Ureter (tissue), 1 donor: ENCODE measurements at regions not wholly inside any gene's neighbourhood (a gene's known extent, or its start where the extent isn't known, plus 50 kb on each side); places are given as distances from the start of the nearest gene placed in this dataset.

Source experiments
- DNase-seq: peaks from one replicate; pipeline ENCODE4 v3.0.0-alpha.2; 2020; ENCODE audit warnings: low spot score
- donor health status: DM: yes; HTN: yes; CAD: no.

DNA sequence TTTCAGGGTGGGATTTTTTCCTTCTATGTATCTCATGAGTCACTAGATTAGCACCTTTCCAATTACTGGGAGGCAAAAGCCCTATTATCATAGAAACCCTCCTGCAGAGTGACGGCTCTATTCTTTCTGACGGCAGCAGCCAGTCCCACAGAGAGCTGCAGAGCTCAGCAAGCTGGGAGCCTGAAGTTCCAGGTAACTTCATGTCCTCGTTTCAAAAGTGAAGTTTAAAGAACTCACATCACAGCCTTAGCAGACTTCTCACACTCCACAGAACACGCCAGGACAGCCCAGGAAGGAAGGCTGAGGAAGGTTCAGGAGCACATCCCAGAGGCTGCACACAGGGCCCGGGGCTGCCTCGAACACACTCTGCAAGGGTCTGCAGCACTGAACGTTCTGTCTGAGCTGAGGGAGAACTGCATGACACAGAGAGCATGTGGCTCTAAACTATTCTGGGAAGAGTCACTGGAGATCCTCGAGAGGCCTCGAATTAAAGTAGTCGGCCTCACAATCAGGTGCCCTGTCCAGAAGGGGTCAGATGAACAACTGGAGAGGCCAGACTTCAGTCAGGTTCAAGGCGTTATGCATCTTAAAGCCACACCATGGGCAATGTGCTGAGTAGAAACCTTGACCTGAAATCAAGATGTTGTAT is 104.2 kb upstream of the DRD2 start:
- DNase-seq = no peak

DNA sequence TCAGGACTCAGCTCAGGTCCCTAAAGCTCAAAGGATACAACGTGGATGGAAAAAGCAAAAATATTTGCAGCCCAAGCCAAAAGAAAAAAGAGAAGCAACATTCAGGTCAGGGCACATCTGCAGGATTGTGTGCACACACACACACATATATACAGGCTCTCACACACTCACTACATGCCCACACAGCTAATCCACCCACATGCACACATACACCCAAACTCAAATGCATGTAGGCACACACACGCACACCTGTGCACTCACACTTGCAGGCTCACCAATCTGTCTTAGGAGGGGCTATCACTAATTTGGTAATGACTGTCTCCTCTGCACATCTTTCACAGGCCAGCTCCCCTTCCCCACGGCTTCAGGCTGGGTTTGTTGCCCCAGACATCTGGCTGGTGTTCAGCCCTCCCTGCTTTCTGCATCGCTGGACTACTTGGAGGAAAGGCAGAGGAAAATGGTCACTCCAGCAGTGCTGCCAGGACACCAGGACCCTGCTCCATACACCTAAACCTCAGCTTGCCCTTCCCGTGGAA is 103.6 kb upstream of the DRD2 start:
- DNase-seq = no peak

DNA sequence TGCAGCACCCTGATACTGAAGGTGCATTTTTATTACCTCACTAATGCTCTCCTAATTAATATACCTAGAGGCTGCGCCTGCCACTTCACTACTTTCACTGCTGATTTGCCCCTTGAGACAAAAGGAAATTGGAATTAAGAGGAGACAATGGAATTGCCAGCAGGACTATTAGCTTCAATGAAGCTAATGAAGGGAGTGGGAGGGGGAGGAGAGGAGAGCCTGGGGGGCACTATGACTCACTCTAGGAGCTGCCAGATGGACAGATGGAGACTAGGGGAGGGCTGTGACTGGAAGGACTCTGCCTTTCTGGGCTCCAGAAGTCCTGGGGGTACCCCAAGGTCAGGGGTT is 102.8 kb upstream of the DRD2 start:
- no peak for DNase-seq

DNA sequence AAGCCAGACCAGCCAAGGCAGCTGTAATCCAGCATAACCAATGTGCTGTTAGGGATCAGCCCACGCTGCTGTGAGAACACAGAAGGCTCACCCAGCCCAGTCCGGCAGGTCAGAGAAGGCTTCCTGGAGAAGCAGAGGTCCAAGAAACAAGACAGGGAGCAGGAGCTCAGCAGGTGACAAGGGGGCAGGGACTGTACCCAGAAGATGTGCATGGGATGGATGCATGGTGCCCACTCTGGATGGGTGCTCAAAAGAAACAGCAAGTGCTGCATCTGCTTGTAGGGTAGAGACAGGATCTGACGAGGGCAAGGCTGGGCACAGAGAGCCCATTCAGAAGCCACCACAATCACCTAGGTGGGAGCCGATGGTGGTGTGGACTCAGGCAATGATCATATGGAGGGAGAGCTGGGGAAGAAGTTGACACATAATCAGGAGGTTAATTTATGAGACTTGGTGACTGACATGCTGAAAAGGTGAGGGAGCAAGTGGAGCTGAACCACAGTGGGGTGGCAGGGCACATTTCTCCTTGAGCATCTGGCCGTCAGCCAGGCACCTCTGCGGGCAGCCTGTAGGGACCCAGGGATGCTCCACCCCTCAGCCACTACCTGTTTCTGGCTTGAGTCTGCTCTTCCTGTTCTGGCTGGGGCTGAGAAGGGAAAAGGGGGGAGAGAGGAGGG is 102.3 kb upstream of the DRD2 start:
- DNase-seq = no peak

DNA sequence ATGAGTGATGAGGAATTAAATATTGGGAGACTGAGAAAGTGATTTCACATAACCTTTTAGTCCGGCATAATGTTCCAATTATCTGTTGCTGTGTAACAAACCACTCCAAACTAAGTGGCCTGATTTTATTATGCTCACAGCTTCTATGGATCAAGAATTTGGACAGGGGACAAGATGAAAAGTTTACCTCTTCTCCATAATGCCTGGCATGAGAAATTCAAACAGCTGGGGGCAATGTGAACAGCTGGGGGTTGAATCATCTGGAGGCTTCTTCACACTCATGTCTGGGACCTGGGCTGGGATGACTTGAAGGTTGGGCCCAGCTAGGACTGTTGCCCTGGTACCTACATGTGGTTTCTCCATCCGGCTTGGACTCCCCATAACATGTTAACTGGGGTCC is 99.4 kb upstream of the DRD2 start:
- no peak for DNase-seq

DNA sequence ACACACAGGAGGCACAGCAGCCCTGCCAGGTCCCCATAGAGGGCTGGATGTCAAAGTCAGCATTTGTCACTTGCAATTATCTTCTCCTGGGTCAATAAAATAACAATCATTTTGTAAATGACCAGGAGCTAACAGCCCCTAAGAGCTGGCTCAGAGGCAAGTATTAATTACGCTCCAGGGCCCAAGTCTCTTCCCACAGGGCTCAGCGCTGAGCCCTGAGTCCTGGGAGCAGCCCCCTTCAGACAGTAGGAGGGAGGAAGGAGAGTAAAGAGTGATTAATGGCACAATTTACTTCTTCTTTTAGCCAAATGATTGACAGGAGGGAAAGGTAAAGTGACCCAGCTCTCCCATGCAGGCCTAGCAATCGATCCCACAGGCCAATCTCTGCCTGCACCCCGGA is 99.0 kb upstream of the DRD2 start:
- no peak for DNase-seq

DNA sequence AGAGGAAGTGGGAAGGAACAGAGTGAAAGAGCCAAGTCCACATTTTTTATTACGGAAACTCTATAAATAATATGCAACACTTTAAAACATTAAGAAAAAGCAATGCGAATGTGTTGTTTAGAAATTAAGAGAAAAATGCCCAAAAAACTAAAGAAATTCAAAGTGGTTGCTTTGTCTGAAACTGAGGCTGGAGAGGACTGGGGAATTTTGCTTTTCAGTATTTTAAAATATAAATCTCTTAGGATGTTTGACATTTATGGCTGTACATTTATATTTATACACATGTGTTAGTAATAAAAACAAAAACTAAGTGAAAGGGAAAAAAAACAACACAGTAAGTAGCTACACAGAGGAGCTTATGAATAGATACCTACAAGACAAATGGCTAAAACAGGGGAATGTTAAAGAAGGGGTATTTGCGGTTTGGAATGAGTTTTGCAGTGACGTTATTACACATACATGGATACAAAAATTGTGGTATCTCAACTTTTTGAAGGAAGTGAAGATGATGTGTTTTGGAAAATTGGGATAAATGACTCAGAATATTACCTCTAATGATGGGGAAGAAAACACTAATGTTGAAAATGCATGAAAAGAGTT is 97.0 kb upstream of the DRD2 start:
- DNase-seq = no peak

DNA sequence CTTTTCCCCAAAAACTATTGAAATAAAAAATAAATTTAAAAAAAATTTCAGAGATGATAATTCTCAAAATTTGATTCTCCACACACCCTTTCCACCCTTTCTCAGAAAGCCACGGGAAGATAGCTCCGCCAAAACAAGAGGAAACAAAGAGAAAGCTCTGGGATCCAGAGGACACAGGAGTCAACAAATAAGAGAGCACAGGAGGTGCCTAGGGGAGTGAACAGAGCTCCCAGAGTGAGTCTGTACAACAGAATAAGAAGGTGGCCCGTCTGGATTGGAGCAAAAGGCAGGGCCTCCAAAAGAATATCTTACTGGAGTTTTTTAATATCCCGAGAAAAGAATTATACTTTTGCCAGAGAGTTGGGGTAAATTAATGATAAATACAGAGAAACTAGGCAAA is 96.3 kb upstream of the DRD2 start:
- no peak for DNase-seq

DNA sequence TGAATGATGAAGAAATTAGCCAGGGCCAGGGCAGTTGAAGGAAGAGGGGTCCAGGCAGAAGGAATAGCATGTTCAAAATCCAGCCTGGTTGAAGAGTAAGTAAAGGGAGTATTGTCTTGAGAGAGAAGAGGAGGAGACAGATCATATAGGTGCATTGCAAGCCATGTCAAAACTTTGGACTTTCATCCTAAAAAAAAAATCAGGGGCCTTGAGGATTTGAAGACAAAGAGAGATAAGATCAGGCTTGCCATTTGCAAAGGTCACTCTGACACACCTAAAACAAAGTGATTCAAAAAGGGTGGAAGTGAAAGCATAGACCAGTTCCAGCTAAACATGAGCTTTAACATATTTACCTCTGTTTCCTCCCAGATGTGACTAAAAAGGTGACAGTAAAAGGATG is 95.7 kb upstream of the DRD2 start:
- no peak for DNase-seq

DNA sequence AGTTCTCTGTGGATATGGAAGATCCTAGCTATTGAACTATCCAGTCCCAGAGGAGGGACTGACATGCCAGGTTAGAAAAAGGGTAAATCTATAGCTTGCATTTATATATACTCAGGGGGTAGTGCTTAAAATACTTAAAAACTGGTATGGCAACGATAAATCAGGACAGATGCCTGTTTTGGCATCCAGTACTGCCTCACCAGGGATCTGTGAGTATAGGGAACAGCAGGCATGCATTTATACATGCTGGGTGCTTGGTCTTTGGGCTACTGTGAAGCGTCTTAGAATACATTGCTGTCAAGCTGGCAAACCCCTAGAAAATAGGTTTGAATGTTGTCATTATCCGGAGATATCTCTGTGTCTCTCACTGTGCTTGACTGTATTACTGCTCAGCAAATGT is 94.2 kb upstream of the DRD2 start:
- no peak for DNase-seq

DNA sequence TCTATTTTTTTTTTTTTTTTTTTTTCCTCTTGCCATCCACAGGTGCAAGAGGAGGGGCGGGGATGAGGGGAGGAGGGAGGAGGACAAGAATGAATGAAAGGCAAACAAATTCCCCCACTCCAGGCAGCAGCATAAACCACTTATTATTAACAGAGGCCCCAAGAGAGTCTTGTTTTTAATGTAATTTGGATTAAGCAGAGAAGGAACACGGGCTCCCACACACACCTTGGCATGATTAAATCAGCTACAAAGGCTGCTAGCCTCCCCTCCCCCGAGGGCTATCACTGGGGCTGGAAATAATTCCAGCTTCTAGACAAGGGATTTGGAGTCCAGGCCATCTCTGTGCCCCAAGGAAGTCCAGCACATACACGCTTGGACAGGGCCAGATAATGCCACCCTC is 93.4 kb upstream of the DRD2 start:
- no peak for DNase-seq

DNA sequence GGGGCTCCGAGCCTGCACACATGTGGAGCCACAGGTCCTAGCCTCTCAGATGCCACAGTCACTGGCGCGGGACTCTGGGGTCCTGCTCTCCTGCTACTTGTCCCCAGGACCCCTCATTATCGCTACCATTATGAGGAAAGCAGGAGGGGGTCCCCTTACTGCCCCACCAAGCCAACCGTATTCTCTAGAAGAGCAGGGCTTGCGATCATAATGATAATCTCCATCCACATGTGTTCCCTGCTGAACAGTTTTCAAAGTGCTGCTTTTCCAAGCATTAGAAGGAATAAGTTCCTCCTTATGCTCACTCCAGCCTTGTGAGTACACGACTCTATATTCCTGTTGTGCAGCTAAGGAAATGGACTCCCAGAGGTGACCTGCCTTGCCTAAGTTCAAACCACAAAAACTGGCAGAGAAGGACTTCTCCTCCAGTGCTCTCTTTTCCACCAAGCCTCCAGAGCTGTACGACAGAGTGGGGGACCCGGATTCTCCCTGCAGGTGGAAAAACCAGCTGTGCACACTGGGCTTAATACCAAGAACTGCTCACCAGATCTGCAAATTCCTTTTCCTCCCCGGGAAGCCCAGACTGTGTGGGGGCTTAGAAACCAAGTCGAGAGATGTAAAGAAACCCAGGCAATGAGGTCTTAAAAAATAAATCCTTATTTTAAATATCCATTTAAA is 92.8 kb upstream of the DRD2 start:
- no peak for DNase-seq

DNA sequence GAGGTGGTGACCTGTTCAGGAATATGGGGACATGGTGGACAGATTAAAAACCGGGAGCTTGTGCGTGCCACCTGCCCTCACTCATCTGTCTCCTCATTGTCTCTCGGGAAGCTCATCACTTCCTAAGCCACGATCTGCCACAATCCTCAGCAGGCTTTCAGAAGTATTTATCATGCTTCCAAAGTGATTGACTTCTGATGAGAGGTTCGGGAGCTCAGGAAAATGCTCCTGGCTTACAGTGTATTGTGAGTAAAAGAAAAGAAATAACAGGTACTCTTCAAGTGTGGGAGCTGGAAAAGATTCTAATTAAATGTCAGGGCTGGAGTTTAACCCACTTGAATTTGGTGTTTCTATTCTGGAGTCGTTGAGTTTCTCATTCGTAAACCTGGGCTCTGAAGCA is 91.9 kb upstream of the DRD2 start:
- no peak for DNase-seq

DNA sequence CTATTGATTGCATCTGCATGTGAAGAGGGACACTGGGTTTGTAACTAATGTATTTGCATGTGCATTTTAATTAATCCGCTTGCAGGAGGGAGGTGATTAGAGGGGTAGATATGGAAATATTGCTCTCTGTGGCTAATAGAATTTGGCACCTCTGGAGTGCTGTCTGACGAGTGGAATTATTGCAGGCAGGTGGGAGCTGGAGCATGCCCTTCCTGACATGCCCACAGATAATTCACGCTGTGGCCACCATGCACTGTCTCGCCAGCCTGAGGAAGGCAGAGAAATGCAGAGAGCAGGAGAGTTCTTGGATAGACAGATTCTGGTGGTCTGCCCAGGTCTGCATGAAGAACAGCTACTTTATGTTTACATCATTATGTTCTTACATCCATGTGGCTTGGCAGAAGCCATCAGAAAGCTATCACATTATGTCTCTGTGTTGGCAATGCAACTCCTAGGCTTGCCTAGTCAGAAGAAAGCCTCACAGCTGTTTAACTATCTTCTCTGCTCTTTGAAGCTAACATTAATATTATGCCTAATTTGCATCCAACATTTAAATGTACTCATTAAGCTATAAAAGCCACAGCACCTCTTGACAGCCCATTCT is 89.4 kb upstream of the DRD2 start:
- DNase-seq = no peak

DNA sequence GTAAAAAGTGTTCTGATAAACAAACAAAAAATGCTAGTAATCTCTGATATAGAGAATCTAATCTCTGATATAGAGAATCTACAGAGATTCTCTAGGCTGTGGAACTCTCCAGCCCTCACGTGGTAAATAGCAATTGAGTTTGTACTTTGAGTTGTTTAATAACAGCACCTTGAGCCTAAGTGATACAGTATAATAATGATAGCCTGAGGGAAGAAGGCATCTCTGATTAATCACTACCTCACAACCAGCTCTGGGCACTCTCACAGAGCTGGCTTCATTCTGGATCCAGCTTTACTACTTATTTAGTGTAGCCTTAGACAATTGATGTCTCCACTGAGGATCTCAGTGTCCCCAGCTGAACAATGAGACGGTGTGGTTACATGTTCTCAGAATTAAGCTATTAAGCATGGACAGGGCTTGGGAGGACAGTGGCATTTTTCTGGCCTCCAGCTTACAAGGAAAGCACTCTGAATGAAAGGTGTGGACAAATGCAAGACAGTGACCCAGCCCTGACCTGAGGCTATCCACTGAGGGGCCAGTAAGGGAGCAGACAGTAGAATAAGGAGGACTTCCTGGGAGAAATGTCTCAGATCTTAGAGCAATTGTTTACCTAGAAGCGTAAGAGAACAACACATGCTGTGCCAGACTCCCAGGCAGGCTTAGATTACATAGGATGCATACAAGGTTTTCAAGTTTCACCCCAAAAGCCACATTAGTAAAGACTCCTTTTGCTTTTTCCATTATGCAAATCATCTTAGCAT is 88.7 kb upstream of the DRD2 start:
- DNase-seq = no peak

DNA sequence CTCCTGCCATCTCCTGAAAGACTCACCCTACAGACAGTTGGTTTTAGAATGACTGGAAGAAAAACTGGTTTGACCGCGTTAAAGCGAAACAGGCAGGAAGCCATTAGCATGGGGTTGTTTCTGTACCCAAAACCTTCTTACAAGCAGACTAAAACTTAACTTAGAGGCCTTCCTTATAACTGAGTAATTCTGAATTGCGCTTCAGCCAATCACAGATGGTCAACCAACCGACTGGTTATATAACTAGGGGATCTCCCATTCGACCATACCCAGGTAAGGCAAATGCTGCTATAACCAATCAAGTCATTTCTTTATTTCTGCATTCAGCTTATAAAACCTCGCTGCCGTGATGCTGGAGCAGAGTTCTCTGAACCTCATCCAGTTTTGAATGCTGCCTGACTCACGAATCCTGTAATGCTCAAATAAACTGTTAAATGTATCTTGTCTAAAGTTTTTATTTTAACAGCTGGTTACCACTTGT is 87.8 kb upstream of the DRD2 start:
- DNase-seq = no peak

DNA sequence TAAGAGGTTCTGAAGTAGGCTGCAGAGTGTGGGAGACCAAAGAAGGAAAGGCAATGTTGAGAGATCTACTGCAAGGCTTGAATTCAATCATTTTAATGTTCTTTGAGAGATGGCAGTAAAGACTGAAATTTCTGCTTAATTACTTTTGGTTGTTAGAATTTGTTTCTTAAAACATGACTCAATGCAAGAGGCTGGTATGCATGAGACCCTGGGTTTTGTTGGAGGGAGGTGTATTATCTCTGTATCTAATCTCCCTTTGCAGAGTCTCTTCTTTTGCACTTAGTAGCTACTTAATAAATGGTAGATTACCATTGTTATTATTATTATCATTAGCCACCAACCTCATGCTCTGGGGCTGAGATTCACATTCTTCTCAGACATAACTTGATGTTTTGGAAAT is 87.4 kb upstream of the DRD2 start:
- no peak for DNase-seq

DNA sequence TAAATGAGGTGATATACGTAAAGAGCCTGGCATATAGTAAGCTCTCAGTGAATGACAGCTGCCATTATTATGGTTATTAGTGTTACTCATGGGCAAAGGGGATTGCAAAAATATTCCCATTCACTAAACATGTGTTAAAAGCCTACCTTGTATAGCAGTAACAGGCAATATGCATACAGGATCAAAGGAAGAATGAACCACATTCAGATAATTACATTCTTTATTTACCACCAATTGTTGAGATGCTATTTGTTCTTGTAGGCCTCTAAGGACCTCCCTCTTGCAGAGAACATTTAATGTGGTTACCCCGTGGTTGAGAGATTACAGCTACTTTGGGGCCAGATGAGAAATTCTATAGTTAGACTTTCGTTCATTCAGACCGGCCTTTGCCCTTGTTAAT is 82.7 kb upstream of the DRD2 start:
- DNase-seq = no peak

DNA sequence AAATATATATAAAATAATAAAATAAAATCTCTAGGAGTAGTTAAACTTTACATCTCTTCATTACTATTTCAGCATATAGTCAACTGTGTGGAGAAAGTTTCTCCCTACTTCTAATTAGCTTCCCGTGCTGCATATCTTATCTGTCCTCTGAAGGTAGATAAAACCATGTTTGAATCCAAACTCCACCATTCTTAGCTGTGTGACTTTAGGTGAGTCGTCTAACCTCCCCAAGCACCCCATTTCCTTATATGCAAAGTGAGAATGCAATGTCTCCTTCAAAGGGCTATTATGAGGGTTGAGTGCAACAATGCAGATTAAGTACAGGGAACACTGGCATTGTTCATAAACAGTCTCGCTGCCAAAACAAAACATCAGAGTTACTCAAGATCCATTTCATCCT is 80.8 kb upstream of the DRD2 start:
- no peak for DNase-seq

DNA sequence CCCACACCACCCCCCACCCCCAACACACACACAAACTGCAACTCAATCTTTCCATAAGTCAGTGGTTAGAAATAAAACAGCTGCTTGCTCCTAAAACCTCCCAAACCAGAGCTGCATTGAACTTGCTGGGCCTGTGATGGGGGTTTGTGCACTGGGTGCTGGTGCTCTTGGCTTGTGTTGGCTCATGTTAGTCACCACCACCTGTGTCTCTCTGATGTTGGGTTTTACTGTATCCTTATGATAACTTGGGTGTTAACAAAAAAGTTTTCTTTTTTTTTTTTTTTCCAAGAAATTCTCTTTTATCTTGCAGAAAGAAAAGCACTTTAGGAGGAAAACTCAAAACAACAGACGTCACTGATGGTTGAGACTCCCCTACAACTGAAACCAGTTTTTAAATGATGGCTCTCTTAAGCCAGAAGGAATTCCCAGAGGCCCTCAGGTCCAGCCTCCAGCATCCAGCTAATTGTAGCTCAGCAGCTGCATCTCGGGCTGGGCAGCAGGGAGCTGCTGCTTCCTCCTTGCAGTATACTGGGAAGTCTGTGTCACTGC is 79.9 kb upstream of the DRD2 start:
- DNase-seq = no peak

DNA sequence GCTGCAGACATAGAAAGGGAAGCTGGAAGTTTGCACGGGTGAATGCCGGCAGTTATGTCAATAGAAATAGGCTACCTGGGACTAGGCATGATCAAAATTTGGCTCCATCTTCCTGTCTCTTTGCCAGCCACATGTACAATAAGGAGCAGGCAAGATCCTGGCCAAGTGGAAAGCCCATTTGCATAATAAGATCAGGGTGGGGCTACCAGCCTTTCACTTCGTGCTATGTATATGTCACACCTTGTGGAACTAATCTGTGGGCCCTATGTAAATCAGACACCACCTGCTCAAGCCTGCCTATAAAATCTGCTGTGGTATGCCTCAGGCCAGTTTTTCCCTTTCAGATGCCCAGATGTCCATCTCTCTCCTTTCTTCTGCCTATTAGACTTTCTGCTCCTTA is 79.3 kb upstream of the DRD2 start:
- no peak for DNase-seq
